Cardiac fibroblast (primary cell): ENCODE measurements at regions not wholly inside any gene's neighbourhood (a gene's known extent, or its start where the extent isn't known, plus 50 kb on each side); places are given as distances from the start of the nearest gene placed in this dataset.
"Not testable (repeated sequence)": the region's sequence is repeated elsewhere in the genome, so short reads cannot be mapped to it uniquely, and the experiment has no call there.

Experiments used
- DNase-seq, 2 donors: peaks; one replicate each; pipeline versions ENCODE4 v3.0.0 to v3.0.0-alpha.2; 2010; ENCODE audit warnings: low read depth in 2 of 2
- H3K4me3 ChIP-seq, 2 donors: replicated peaks in 1 of 2; 1 replicate in 1 of 2; 2 replicates in 1 of 2; pipeline ENCODE4 v1.5.1; 2011; ENCODE audit warnings: low read depth in 2 of 2, low read length in 2 of 2, mild to moderate bottlenecking in 2 of 2, moderate library complexity in 1 of 2
- TF ChIP-seq, protein P1 (sequence below): IDR thresholded peaks from one replicate; pipeline ENCODE4 v1.5.1; 2011; ENCODE audit warnings: low read depth, mild to moderate bottlenecking, low read length, inconsistent platforms

DNA sequence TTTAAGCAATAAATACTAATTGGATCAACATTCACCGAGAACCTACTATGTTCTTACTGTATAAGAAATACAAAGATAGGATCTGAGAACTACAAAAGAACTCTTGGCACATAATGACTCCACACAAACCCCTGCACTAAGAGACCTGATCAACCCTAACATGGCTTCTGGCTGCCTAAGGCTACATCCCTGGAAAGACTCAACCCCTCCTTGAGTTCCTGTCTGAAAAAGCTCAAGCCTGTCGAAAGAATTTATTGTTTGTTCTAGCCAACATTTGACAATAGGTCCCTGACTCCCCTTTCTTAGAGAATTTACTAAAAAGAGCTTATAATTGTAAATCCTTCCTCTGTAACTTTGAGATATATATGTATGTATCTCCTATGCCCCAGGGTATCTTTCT is 125.3 kb upstream of the SGCE start:
- no peak overlapping the region for H3K4me3 ChIP-seq
- no peak for DNase-seq
- TF ChIP-seq, protein P1, sequence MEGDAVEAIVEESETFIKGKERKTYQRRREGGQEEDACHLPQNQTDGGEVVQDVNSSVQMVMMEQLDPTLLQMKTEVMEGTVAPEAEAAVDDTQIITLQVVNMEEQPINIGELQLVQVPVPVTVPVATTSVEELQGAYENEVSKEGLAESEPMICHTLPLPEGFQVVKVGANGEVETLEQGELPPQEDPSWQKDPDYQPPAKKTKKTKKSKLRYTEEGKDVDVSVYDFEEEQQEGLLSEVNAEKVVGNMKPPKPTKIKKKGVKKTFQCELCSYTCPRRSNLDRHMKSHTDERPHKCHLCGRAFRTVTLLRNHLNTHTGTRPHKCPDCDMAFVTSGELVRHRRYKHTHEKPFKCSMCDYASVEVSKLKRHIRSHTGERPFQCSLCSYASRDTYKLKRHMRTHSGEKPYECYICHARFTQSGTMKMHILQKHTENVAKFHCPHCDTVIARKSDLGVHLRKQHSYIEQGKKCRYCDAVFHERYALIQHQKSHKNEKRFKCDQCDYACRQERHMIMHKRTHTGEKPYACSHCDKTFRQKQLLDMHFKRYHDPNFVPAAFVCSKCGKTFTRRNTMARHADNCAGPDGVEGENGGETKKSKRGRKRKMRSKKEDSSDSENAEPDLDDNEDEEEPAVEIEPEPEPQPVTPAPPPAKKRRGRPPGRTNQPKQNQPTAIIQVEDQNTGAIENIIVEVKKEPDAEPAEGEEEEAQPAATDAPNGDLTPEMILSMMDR: no peak

DNA sequence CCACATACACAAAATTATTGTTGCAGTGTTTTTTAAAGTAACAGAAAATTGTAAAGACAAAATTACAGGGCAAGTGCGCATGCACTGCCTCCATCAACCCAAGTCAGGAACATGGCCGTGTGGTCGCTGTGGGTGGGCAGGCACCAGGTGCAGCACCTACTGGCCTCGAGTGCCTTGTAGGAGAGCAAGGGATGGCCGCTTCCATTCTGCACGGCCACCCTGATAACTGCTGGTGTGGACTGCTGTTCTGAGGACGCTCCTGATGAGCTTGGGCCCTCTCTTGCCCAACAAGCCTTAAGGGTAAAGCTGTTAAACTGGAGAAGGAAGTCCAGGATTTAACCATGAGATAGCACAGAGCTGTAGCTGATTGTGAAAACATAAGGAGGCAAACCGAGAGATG is 124.6 kb upstream of the PPP1R9A start:
- no peak overlapping the region for H3K4me3 ChIP-seq
- TF ChIP-seq, protein P1: no peak
- DNase-seq: no peak

DNA sequence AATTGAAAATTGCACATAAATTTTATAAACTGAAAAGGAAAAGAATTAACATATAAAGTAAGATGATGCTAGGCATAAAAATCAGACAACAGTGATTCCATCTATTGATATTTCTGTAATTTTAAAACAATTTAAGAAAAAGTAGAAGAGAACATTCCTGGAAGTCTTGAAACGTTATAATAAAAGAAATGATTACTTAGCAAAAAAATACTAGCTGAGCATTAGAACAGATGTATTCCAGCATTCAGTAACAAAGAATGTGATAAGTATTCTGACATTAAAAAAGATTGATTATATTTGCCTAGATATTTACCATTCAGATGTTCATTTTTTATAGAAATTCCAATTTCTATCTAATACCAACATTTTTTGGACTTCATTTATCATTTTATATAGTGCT is 120.1 kb upstream of the PPP1R9A start:
- H3K4me3 ChIP-seq: no peak overlapping the region
- TF ChIP-seq, protein P1: no peak
- DNase-seq: no peak

DNA sequence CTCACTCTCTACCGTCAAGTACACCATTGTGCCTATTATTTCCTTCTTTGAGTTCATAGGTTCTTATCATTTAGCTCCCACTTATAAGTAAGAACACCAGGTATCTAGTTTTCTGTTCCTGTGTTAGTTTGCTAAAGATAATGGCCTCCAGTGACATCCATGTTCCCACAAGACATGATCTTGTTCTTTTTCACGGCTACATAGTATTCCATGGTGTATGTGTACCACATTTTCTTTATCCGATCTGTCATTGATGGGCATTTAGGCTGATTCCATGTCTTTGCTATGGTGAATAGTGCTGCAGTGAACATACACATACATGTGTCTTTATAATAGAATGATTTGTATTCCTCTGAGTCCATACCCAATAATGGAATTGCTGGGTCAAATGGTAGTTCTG is 119.0 kb upstream of the PPP1R9A start:
- not testable (repeated sequence) for DNase-seq, H3K4me3 ChIP-seq

DNA sequence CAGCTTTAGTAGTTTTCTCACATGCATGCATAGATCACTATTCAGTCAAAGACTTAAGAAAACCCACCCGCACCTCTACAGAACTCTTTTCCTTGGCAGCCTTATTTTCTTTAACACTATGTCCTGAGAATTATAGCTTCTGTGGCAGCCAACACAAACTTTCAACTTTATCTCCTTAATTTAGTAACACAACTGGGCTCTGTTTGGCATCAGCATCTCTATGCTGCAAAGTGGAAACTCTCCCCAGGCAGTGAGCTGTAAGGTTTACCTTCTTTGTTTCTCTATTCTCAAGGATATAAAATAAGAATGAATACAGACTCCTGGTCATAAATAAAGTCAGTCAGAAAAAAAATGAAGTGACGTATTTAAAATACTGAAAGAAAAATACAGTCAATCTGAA is 115.2 kb upstream of the PPP1R9A start:
- no peak for DNase-seq
- TF ChIP-seq, protein P1: no peak
- no peak overlapping the region for H3K4me3 ChIP-seq

DNA sequence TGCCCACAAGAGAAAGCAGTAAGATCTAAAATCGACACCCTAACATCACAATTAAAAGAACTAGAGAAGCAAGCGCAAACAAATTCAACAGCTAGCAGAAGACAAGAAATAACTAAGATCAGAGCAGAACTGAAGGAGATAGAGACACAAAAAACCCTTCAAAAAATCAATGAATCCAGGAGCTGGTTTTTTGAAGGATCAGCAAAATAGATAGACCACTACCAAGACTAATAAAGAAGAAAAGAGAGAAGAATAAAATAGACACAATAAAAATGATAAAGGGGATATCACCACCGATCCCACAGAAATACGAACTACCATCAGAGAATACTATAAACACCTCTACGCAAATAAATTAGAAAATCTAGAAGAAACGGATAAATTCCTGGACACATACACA is 110.0 kb upstream of the PPP1R9A start:
- H3K4me3 ChIP-seq, DNase-seq: not testable (repeated sequence)

DNA sequence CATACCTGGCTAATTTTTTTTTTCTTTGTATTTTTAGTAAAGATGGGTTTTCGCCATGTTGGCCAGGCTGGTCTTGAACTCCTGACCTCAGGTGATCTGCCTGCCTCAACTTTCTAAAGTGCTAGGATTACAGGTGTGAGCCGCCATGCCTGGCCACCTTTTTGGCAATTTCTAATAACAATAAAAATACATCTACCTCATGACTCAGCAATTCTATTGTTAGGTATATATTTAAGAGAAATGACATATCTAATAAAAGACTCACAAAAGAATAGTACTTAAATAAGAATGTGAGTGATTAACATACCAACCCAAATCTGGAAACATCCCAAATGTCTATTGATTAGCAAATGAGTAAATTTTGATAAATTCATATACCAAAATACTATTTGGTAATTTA is 103.6 kb upstream of the PPP1R9A start:
- no peak overlapping the region for H3K4me3 ChIP-seq
- TF ChIP-seq, protein P1: no peak
- DNase-seq: no peak

DNA sequence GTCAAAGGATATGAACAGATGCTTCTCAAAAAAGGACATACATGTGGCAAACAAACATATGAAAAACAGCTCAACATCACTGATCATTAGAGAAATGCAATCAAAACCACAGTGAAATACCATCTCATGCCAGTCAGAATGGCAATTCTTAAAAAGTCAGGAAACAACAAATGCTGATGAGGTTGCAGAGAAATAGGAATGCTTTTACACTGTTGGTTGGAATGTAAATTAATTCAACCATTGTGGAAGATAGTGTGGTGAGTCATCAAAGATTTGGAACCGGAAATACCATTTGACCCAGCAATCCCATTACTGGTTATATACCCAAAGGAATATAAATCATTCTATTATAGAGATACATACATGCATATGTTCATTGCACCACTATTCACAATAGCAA is 98.7 kb upstream of the PPP1R9A start:
- not testable (repeated sequence) for H3K4me3 ChIP-seq
- peak in 1 of 2 donors; percentile 28 for DNase-seq

DNA sequence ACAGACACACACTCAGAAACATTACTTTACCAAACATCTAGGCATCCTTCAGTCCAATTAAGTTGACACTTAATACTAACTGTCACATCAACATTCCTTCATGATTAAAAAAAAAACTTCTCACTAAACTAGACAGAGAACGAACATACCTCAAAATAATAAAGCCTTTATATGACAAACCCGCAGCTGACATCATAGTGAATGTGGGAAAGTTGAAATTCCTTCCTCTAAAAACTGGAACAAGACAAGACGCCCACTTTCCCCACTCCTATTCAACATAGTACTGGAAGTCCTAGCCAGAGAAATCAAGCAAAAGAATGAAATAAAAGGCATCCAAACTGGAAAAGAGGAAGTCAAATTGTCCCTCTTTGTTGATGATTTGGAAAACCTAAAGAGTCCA is 96.9 kb upstream of the PPP1R9A start:
- no peak for DNase-seq
- TF ChIP-seq, protein P1: no peak
- H3K4me3 ChIP-seq: no peak overlapping the region
